ENCODE measurements at regions not wholly inside any gene's neighbourhood (a gene's known extent, or its start where the extent isn't known, plus 50 kb on each side); places are given as distances from the start of the nearest gene placed in this dataset.

GRCh38 chr6:40738551-40739193 lies 151.5 kb upstream of the LRFN2 start:
- no peak for DNase-seq (ENCODE audit: low read depth in 1 of 2, low spot score in 2 of 2)
- no peaks in the 10 kb centered on the region for H4K20me1 ChIP-seq (replicated peaks in 1 of 2; ENCODE audit: control insufficient read depth in 1 of 2, insufficient read depth in 2 of 2, low read length in 2 of 2)
- no peak overlapping the region for H3K4ac ChIP-seq (replicated peaks; ENCODE audit: insufficient read length, low read depth, low read length)
- H3K27ac ChIP-seq (ENCODE audit: low read depth, low read length): no peak overlapping the region
- H2BK12ac ChIP-seq (ENCODE audit: low read depth, low read length): no peak overlapping the region
- H2BK5ac ChIP-seq (ENCODE audit: low read depth, low read length): no peak overlapping the region
- no peak overlapping the region for H3K18ac ChIP-seq (ENCODE audit: extremely low read depth, low read length)
- no peak overlapping the region for H4K5ac ChIP-seq (ENCODE audit: insufficient read length, low read depth, low read length)
- no peak overlapping the region for H3K9ac ChIP-seq (replicated peaks in 1 of 4; ENCODE audit: extremely low read depth in 1 of 4, low read depth in 3 of 4, low read length in 3 of 4)
- H3K4me1 ChIP-seq (replicated peaks in 1 of 4; ENCODE audit: control insufficient read depth in 3 of 4, insufficient read depth in 4 of 4, low read length in 3 of 4): peaks cover 0 to 3% (median 0%) of the 10 kb centered on the region in 4 experiments; a peak in 1 of 7 replicates
- H2BK15ac ChIP-seq (ENCODE audit: low read length): no peak overlapping the region
- H4K8ac ChIP-seq (ENCODE audit: extremely low read depth, insufficient read depth, low read length): no peak overlapping the region
- H2AFZ ChIP-seq (ENCODE audit: low read length): no peak overlapping the region
- no peak overlapping the region for H3K14ac ChIP-seq (ENCODE audit: insufficient read length)
- no peaks in the 10 kb centered on the region for H3K79me2 ChIP-seq (ENCODE audit: control insufficient read depth in 1 of 2, insufficient read depth in 2 of 2, low read length in 2 of 2)
- H2BK120ac ChIP-seq (replicated peaks; ENCODE audit: low read depth, low read length): no peak overlapping the region
- no peak overlapping the region for H4K91ac ChIP-seq (replicated peaks; ENCODE audit: insufficient read length, low read length)
- no peak overlapping the region for H2AK5ac ChIP-seq (ENCODE audit: low read depth, low read length)
- no peaks in the 10 kb centered on the region for H3K9me3 ChIP-seq (ENCODE audit: insufficient read depth in 2 of 2, low read depth in 1 of 2, low read length in 1 of 2)
- POLR2A ChIA-PET (ENCODE audit: partially characterized antibody): no interaction called here
- WGBS, 2 experiments (ENCODE audit: extremely low coverage in 1 of 2, insufficient coverage in 1 of 2, insufficient read length in 1 of 2, insufficient replicate concordance in 2 of 2, low coverage in 1 of 2, low lambda C conversion rate in 2 of 2, missing lambda C conversion rate in 1 of 2): 85% methylated on average over 11 of the region's 11 CpGs; no CpG with 5 or more reads in 1 of the 2 experiments
- no peaks in the 10 kb centered on the region for H3K36me3 ChIP-seq (ENCODE audit: control insufficient read depth in 2 of 4, insufficient read depth in 4 of 4, low read length in 3 of 4)
- no peak overlapping the region for H3K56ac ChIP-seq (replicated peaks; ENCODE audit: insufficient read length, low read depth, low read length)
- no peak overlapping the region for H3K4me2 ChIP-seq (ENCODE audit: insufficient read depth in 1 of 2, low read depth in 2 of 2, low read length in 2 of 2)
- H2BK20ac ChIP-seq (ENCODE audit: low read length): no peak overlapping the region
- H3K23ac ChIP-seq (ENCODE audit: insufficient read length): no peak overlapping the region
- no peaks in the 10 kb centered on the region for H3K79me1 ChIP-seq (ENCODE audit: low read depth, low read length)
- H3K4me3 ChIP-seq (ENCODE audit: extremely low read depth in 1 of 4, insufficient read depth in 2 of 4, low read depth in 3 of 4, low read length in 4 of 4): no peak overlapping the region
- no peak for FAIRE-seq
- no peaks in the 10 kb centered on the region for H3K23me2 ChIP-seq (ENCODE audit: low read depth, low read length)
- H3K27me3 ChIP-seq (replicated peaks in 1 of 4; ENCODE audit: control insufficient read depth in 3 of 4, extremely low read depth in 1 of 4, insufficient read depth in 3 of 4, low read length in 3 of 4): 0 out of 7 replicates have a peak, but pooled peaks cover 0 to 4% (median 0%) of the 10 kb centered on the region in 4 experiments
- CTCF ChIA-PET (ENCODE audit: partially characterized antibody): interaction anchor here (0.7 to 3.4 kb wide), 9 partner anchors 11 to 151 kb away, joined by 3 to 11 read pairs (median 3); no protein-coding TSS in a partner anchor
- no peak for TF ChIP-seq TCF12 (IDR thresholded peaks at IDR 0.05; ENCODE audit: low read depth, low read length)
- no peak for TF ChIP-seq YY1 (IDR thresholded peaks at IDR 0.05; ENCODE audit: low read depth, low read length)
